Loucy (cell line): ENCODE measurements at regions not wholly inside any gene's neighbourhood (a gene's known extent, or its start where the extent isn't known, plus 50 kb on each side); places are given as distances from the start of the nearest gene placed in this dataset.

Source experiments
- EZH2phosphoT487 ChIP-seq: fragments of 200-600 bp; IDR thresholded peaks from 2 replicates; pipeline ENCODE4 v1.6.1; 2018; ENCODE audit warnings: antibody characterized with exemption, mild to moderate bottlenecking, moderate library complexity, borderline replicate concordance
- TF ChIP-seq, protein P1 (sequence below): fragments of 200-600 bp; sonication (generic); conservative IDR thresholded peaks from 2 replicates; pipeline ENCODE4 v1.5.1; 2014; ENCODE audit warnings: mild to moderate bottlenecking, antibody characterized with exemption, low read length

- TF ChIP-seq, protein P1, sequence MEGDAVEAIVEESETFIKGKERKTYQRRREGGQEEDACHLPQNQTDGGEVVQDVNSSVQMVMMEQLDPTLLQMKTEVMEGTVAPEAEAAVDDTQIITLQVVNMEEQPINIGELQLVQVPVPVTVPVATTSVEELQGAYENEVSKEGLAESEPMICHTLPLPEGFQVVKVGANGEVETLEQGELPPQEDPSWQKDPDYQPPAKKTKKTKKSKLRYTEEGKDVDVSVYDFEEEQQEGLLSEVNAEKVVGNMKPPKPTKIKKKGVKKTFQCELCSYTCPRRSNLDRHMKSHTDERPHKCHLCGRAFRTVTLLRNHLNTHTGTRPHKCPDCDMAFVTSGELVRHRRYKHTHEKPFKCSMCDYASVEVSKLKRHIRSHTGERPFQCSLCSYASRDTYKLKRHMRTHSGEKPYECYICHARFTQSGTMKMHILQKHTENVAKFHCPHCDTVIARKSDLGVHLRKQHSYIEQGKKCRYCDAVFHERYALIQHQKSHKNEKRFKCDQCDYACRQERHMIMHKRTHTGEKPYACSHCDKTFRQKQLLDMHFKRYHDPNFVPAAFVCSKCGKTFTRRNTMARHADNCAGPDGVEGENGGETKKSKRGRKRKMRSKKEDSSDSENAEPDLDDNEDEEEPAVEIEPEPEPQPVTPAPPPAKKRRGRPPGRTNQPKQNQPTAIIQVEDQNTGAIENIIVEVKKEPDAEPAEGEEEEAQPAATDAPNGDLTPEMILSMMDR: no peak
- no peak for TF ChIP-seq EZH2phosphoT487
These were observed 855.7 kb downstream of the SLITRK5 start for GRCh38 chr13:88526853-88527215.
